CD14-positive monocyte (primary cell): ENCODE measurements at regions not wholly inside any gene's neighbourhood (a gene's known extent, or its start where the extent isn't known, plus 50 kb on each side); places are given as distances from the start of the nearest gene placed in this dataset.

Experiments used
- DNase-seq, 3 donors: peaks; one replicate each; pipeline ENCODE4 v3.0.0-alpha.2; 2011 to 2022
- H2AFZ ChIP-seq: 2 replicates; pipeline ENCODE4 v1.6.0; 2012; ENCODE audit warnings: mild to moderate bottlenecking, low read depth, low read length, inconsistent platforms; ENCODE audit not compliant: insufficient read depth, poor library complexity, severe bottlenecking
- H3K27ac ChIP-seq, 2 donors: 1 replicate in 1 of 2; 2 replicates in 1 of 2; pipeline ENCODE4 v1.5.1; 2012 to 2013; ENCODE audit warnings: low read length in 2 of 2, control low read depth in 1 of 2, inconsistent platforms in 1 of 2, low read depth in 1 of 2, mild to moderate bottlenecking in 1 of 2
- H3K27me3 ChIP-seq, 2 donors: one replicate each; pipeline versions ENCODE4 v1.6.0 to v1.6.1; 2011 to 2013; ENCODE audit warnings: low read length in 2 of 2; ENCODE audit not compliant: control insufficient read depth in 2 of 2, insufficient read depth in 2 of 2
- H3K36me3 ChIP-seq, 2 donors: replicated peaks in 1 of 2; 1 replicate in 1 of 2; 2 replicates in 1 of 2; pipeline versions ENCODE4 v1.5.1 to v1.6.1; 2012 to 2013; ENCODE audit warnings: low read length in 2 of 2, control low read depth in 1 of 2, inconsistent platforms in 1 of 2, mild to moderate bottlenecking in 1 of 2; ENCODE audit not compliant: insufficient read depth in 2 of 2, control insufficient read depth in 1 of 2
- H3K4me1 ChIP-seq, 2 donors: 1 replicate in 1 of 2; 2 replicates in 1 of 2; pipeline versions ENCODE4 v1.5.1 to v1.6.1; 2012 to 2013; ENCODE audit warnings: low read length in 2 of 2, control low read depth in 1 of 2, inconsistent platforms in 1 of 2, mild to moderate bottlenecking in 1 of 2, moderate library complexity in 1 of 2; ENCODE audit not compliant: insufficient read depth in 2 of 2, control insufficient read depth in 1 of 2
- H3K4me2 ChIP-seq: replicated peaks from 2 replicates; pipeline ENCODE3; 2012; ENCODE audit warnings: low read length, moderate library complexity, mild to moderate bottlenecking; ENCODE audit not compliant: poor library complexity, severe bottlenecking; ENCODE audit errors: extremely low read depth
- H3K4me3 ChIP-seq, 3 experiments: fragments of 200-600 bp in 1 of 3; sonication (generic) in 1 of 3; replicated peaks in 1 of 3; 1 replicate in 2 of 3; 2 replicates in 1 of 3; pipeline ENCODE4 v1.5.1; 2011 to 2013; ENCODE audit warnings: low read length in 3 of 3, mild to moderate bottlenecking in 3 of 3, control low read depth in 2 of 3, low read depth in 2 of 3, inconsistent platforms in 1 of 3, moderate library complexity in 1 of 3
- H3K79me2 ChIP-seq: 2 replicates; pipeline ENCODE4 v1.6.0; 2012; ENCODE audit warnings: mild to moderate bottlenecking, control low read depth, inconsistent platforms, low read length, moderate library complexity; ENCODE audit not compliant: insufficient read depth
- H3K9ac ChIP-seq: 2 replicates; pipeline ENCODE4 v1.6.0; 2017; ENCODE audit warnings: low read length, mild to moderate bottlenecking; ENCODE audit not compliant: insufficient read depth, poor library complexity, severe bottlenecking
- H3K9me3 ChIP-seq, 2 donors: replicated peaks in 1 of 2; 1 replicate in 1 of 2; 2 replicates in 1 of 2; pipeline versions ENCODE4 v1.5.1 to v1.6.1; 2012 to 2013; ENCODE audit warnings: low read length in 2 of 2, control low read depth in 1 of 2; ENCODE audit not compliant: control insufficient read depth in 1 of 2, insufficient read depth in 1 of 2
- H4K20me1 ChIP-seq: 2 replicates; pipeline ENCODE4 v1.6.0; 2012; ENCODE audit warnings: mild to moderate bottlenecking, low read length, control low read depth, moderate library complexity; ENCODE audit not compliant: insufficient read depth
- H3K27ac Mint-ChIP-seq, 7 donors: one replicate each; pipeline ENCODE4 v1.8.0; 2020; ENCODE audit warnings: mild to moderate bottlenecking in 7 of 7, mixed read lengths in 7 of 7, moderate library complexity in 6 of 7, inconsistent platforms in 2 of 7
- H3K27me3 Mint-ChIP-seq, 3 donors: one replicate each; pipeline ENCODE4 v1.8.0; 2021 to 2022; ENCODE audit warnings: low read depth in 3 of 3, mild to moderate bottlenecking in 3 of 3, mixed read lengths in 3 of 3, moderate library complexity in 3 of 3, inconsistent platforms in 1 of 3
- H3K36me3 Mint-ChIP-seq, 2 donors: one replicate each; pipeline ENCODE4 v1.8.0; 2020; ENCODE audit warnings: mixed read lengths in 2 of 2, inconsistent platforms in 1 of 2, mild to moderate bottlenecking in 1 of 2
- H3K4me1 Mint-ChIP-seq: one replicate; pipeline ENCODE4 v1.8.0; 2020; ENCODE audit warnings: mild to moderate bottlenecking, mixed read lengths
- H3K4me3 Mint-ChIP-seq, 2 donors: one replicate each; pipeline ENCODE4 v1.8.0; 2020; ENCODE audit warnings: mild to moderate bottlenecking in 2 of 2, mixed read lengths in 2 of 2, moderate library complexity in 1 of 2
- H3K9me3 Mint-ChIP-seq, 7 donors: one replicate each; pipeline ENCODE4 v1.8.0; 2020 to 2022; ENCODE audit warnings: mixed read lengths in 7 of 7, mild to moderate bottlenecking in 6 of 7, moderate library complexity in 6 of 7, inconsistent platforms in 2 of 7
- WGBS: methylation state at CpG from one replicate; pipeline ENCODE4 v1.1.5; 2013; ENCODE audit warnings: missing lambda C conversion rate; ENCODE audit not compliant: insufficient coverage; 5-methylcytosine and 5-hydroxymethylcytosine counted together
- intact Hi-C, 2 donors: fragments of 100-400 bp; cut with micrococcal nuclease; formaldehyde crosslinking; loops; one replicate each; pipeline versions ENCODE4 v1.15.0 to v1.15.1; 2023
- TF ChIP-seq, protein P1 (sequence below): fragments of 200-600 bp; IDR thresholded peaks from one replicate; pipeline ENCODE4 v1.8.0; 2022; ENCODE audit warnings: antibody characterized with exemption, mild to moderate bottlenecking

GRCh38 chr15:46518381-46518780 lies 883.6 kb downstream of the SQOR start:
- no peaks in the 10 kb centered on the region for H3K79me2 ChIP-seq
- Mint-ChIP-seq H3K36me3 (no peaks in the 10 kb centered on the region), H3K4me1 (no peaks in the 10 kb centered on the region), H3K9me3 (peaks cover 0 to 14% (median 5%) of the 10 kb centered on the region in 7 donors), H3K27ac (no peak overlapping the region), H3K27me3 (no peaks in the 10 kb centered on the region), H3K4me3 (no peak overlapping the region)
- no peaks in the 10 kb centered on the region for H3K4me1 ChIP-seq
- H3K4me2 ChIP-seq: no peak overlapping the region
- no peak for DNase-seq
- TF ChIP-seq, protein P1, sequence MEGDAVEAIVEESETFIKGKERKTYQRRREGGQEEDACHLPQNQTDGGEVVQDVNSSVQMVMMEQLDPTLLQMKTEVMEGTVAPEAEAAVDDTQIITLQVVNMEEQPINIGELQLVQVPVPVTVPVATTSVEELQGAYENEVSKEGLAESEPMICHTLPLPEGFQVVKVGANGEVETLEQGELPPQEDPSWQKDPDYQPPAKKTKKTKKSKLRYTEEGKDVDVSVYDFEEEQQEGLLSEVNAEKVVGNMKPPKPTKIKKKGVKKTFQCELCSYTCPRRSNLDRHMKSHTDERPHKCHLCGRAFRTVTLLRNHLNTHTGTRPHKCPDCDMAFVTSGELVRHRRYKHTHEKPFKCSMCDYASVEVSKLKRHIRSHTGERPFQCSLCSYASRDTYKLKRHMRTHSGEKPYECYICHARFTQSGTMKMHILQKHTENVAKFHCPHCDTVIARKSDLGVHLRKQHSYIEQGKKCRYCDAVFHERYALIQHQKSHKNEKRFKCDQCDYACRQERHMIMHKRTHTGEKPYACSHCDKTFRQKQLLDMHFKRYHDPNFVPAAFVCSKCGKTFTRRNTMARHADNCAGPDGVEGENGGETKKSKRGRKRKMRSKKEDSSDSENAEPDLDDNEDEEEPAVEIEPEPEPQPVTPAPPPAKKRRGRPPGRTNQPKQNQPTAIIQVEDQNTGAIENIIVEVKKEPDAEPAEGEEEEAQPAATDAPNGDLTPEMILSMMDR: no peak
- no peaks in the 10 kb centered on the region for H3K36me3 ChIP-seq
- peaks cover 17 to 27% of the 10 kb centered on the region in 2 donors for H3K9me3 ChIP-seq
- H2AFZ ChIP-seq: no peak overlapping the region
- H3K9ac ChIP-seq: no peak overlapping the region
- no peak overlapping the region for H3K27ac ChIP-seq
- no peaks in the 10 kb centered on the region for H4K20me1 ChIP-seq
- H3K27me3 ChIP-seq: no peaks in the 10 kb centered on the region
- no peak overlapping the region for H3K4me3 ChIP-seq
- intact Hi-C loops: no loop called here

DNA sequence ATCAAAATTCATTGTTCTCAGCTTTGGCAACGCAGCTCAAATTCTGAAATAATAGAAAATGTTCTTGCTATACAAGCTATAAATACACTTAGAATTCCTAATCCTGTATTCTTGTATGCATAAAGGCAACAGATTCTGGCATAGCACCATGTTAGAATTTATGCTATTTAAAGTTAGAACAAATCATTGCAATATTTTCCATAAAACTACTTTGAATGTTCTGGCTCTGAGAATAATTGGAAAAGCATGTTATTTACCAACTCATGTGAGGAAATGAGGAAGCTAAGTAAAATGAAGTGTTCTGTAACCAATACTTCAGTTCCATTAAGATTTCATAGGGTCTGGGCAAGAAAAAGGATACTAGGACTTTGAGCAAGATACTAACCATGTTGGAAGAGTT lies 888.9 kb downstream of the SQOR start:
- Histone ChIP-seq H3K27ac (no peak overlapping the region), H3K36me3 (no peaks in the 10 kb centered on the region), H3K79me2 (no peaks in the 10 kb centered on the region), H2AFZ (no peak overlapping the region), H3K4me2 (no peak overlapping the region), H3K4me1 (no peaks in the 10 kb centered on the region), H3K27me3 (no peaks in the 10 kb centered on the region), H3K9ac (no peak overlapping the region), H4K20me1 (no peaks in the 10 kb centered on the region), H3K9me3 (peaks cover 2 to 21% of the 10 kb centered on the region in 2 donors), H3K4me3 (no peak overlapping the region)
- no peaks in the 10 kb centered on the region for H3K36me3 Mint-ChIP-seq
- WGBS: no CpG with 5 or more reads among the region's 1 CpG
- no peak for DNase-seq
- no peaks in the 10 kb centered on the region for H3K4me1 Mint-ChIP-seq
- no peaks in the 10 kb centered on the region for H3K27me3 Mint-ChIP-seq
- no peak overlapping the region for H3K4me3 Mint-ChIP-seq
- H3K9me3 Mint-ChIP-seq: peaks cover 0 to 5% (median 2%) of the 10 kb centered on the region in 7 donors
- TF ChIP-seq, protein P1: no peak
- intact Hi-C loops: no loop called here
- no peak overlapping the region for H3K27ac Mint-ChIP-seq
